GM13976 (cell line): ENCODE measurements at regions not wholly inside any gene's neighbourhood (a gene's known extent, or its start where the extent isn't known, plus 50 kb on each side); places are given as distances from the start of the nearest gene placed in this dataset.

Experiments used
- DNase-seq: peaks from one replicate; pipeline ENCODE4 v3.0.0; 2012; ENCODE audit warnings: low spot score
- in situ Hi-C: fragments of 300-500 bp; cut with MboI; formaldehyde crosslinking; loops from one replicate; pipeline ENCODE4 v1.12.0; 2022; ENCODE audit warnings: low sequenced_read_pairs, mixed read lengths, inconsistent platforms; ENCODE audit not compliant: unreplicated experiment
- TF ChIP-seq, protein P1 (sequence below): IDR thresholded peaks from 2 replicates; pipeline ENCODE4 v1.5.1; 2012; ENCODE audit warnings: borderline replicate concordance, mild to moderate bottlenecking; ENCODE audit not compliant: insufficient read depth; ENCODE audit errors: extremely low read depth, missing control alignments, control extremely low read depth

DNA sequence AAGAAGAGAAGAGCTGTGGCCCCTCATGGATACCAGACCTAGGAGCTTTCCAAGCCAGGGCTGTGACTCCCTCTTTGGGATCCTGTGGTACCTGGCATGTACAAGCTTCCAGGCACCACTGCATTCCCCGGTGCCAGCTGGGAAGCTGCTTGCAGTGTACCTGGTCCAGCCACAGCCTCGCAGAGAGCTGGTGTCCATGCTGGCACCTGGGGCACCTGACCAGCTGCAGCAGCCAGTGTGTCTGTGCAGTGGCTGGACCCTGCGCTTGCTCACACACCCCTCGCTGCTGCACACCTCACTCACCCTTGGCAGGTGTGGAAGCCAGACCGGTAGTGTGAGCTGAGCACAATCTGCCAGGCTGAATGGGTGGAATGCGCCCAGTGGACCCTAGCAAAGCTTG is 190.9 kb upstream of the MAN1A1 start:
- no peak for DNase-seq
- in situ Hi-C loops: no loop called here
- TF ChIP-seq, protein P1, sequence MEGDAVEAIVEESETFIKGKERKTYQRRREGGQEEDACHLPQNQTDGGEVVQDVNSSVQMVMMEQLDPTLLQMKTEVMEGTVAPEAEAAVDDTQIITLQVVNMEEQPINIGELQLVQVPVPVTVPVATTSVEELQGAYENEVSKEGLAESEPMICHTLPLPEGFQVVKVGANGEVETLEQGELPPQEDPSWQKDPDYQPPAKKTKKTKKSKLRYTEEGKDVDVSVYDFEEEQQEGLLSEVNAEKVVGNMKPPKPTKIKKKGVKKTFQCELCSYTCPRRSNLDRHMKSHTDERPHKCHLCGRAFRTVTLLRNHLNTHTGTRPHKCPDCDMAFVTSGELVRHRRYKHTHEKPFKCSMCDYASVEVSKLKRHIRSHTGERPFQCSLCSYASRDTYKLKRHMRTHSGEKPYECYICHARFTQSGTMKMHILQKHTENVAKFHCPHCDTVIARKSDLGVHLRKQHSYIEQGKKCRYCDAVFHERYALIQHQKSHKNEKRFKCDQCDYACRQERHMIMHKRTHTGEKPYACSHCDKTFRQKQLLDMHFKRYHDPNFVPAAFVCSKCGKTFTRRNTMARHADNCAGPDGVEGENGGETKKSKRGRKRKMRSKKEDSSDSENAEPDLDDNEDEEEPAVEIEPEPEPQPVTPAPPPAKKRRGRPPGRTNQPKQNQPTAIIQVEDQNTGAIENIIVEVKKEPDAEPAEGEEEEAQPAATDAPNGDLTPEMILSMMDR: no peak

DNA sequence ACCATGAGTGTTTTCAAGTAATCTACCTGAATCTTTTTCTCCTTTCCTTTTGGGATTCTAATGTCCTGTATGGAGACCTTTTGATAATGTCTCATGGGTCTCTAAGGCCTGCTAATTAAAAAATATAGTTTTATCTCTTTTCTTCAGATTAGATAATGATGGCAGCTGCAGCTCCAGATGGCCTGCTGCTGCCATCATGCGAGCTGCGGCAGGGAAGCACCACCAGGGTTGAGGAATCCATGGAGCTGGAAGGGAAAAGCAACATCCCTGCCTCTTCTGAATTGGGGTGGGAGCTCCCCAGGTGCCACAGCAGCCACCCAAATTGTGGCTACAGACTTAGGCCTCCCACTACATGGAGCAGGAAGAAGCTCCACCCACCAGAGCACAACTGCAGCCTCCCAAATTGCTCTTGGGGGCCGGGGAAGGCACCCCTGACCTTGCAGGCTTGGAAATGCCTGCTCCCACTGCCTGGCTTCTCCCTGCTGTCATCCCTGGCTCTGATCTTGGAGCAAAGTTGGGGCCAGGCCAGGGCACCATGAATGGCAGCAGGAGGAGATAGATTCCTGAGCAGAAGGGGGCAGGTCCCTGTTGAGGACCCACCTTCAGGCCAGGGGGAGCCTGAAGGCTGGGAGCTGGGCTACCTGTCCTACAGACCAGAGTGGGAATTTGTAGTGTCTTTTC is 189.6 kb upstream of the MAN1A1 start:
- DNase-seq: no peak
- TF ChIP-seq, protein P1: no peak
- in situ Hi-C loops: no loop called here

DNA sequence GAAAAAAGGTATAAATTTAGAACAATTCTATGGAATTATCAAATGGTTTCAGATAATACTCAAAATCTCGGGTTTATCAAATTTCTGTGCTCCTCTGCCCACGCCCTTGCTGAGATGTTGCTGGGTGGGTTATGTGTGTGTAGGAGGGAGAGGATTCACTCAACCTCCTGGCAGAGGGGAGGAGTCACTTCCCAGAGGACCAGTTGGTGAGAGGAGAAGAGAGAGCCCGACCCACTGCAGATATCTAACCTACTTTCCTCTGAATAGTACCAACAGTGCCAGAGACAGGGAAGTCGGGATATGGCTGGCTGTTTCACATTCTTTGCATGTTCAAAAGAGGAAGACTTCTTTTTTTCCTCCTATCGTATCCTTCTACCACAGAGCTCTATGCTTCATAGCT is 187.1 kb upstream of the MAN1A1 start:
- in situ Hi-C loops: no loop called here
- TF ChIP-seq, protein P1: no peak
- no peak for DNase-seq

DNA sequence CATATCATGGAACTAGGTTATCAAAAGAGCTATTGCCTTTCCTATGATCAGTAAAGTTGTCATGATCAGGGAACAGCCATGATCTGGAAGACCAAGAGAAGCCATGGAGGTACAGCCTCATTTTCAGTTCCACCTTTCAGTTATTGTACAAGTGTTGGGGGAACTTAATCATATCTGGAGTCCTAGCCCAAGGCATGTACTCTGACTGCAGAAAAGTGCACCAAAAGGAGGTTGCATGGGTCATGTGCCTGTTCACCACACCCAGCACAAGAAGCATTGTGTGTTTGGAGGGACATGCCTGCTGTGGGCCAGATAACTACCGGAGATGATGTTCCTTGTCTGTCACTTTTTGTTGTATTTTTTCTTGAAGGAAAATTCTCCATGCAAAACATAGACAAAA is 185.8 kb upstream of the MAN1A1 start:
- DNase-seq: peak; percentile 19
- in situ Hi-C loops: no loop called here
- TF ChIP-seq, protein P1: no peak

DNA sequence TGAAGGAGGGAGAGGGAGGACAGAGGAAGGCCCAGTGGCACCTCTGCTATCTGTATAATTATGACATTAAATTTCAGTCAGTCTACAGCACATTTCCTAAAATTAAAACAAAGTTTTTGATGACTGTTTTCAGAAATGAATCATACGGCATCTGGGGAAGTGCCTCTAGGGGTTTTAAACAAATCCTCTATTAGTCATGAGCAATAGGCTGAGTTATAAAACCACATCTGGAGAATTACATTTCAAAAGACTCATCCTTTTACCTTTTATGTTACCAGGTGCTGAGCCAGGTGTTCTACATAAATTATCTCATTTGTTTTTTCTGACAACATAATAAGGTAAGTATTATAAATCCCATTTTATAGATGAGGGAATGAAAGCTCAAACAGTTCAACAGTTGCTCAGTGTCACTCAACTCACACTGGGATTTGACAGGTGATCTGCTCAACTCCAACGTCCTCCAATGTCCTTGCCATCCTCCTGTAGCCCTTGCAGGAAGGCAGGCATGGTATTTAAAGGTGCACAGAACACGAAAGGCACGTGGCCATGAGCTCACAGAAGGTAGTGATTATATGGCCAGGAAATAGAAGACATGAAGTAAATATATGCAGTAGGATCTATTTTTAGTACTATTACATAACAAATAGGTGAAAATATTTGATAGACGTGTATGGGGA is 184.2 kb upstream of the MAN1A1 start:
- TF ChIP-seq, protein P1: no peak
- in situ Hi-C loops: no loop called here
- peak; percentile 32 for DNase-seq

DNA sequence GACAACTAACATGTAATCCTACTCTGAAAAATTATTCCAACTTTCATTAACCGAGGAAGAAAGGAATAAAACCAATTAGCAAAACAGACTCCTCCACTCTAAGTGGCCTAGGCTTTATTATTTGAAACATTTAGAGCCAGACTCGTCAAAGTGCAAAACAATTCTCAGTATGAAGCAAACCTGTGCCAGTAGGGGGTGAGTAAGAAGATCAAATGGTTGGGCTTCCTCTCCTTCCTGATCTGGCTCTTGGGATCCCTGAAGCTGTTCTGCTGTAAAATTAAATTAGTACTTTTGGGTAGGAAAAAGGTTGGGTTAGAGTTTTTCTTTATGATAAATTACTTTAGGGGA is 177.6 kb upstream of the MAN1A1 start:
- TF ChIP-seq, protein P1: no peak
- in situ Hi-C loops: no loop called here
- no peak for DNase-seq
